Fibroblast of lung (primary cell): ENCODE measurements at regions not wholly inside any gene's neighbourhood (a gene's known extent, or its start where the extent isn't known, plus 50 kb on each side); places are given as distances from the start of the nearest gene placed in this dataset.

Experiments
- DNase-seq, 2 donors: peaks; one replicate each; pipeline versions ENCODE4 v3.0.0 to v3.0.0-alpha.2; 2010; ENCODE audit warnings: low read depth in 2 of 2
- H2AFZ ChIP-seq: 2 replicates; pipeline ENCODE4 v1.5.1; 2012; ENCODE audit warnings: low read length, control low read depth, inconsistent platforms
- H3K27ac ChIP-seq: 2 replicates; pipeline ENCODE4 v1.5.1; 2011; ENCODE audit warnings: low read length, control low read depth; ENCODE audit not compliant: insufficient read depth
- H3K27me3 ChIP-seq: 2 replicates; pipeline ENCODE4 v1.5.1; 2011; ENCODE audit warnings: mild to moderate bottlenecking, low read length; ENCODE audit not compliant: control insufficient read depth, insufficient read depth
- H3K36me3 ChIP-seq: 2 replicates; pipeline ENCODE4 v1.5.1; 2011; ENCODE audit warnings: low read length; ENCODE audit not compliant: control insufficient read depth, insufficient read depth
- H3K4me1 ChIP-seq: 2 replicates; pipeline ENCODE4 v1.5.1; 2011; ENCODE audit warnings: low read length; ENCODE audit not compliant: control insufficient read depth, insufficient read depth; ENCODE audit errors: extremely low read depth
- H3K4me2 ChIP-seq: 2 replicates; pipeline ENCODE4 v1.5.1; 2011; ENCODE audit warnings: low read length, control low read depth; ENCODE audit not compliant: insufficient read depth; ENCODE audit errors: extremely low read depth
- H3K4me3 ChIP-seq, 4 experiments: fragments of 200-600 bp in 1 of 4; sonication (generic) in 1 of 4; replicated peaks in 1 of 4; 2 replicates each; pipeline ENCODE4 v1.5.1; 2011 to 2016; ENCODE audit warnings: low read length in 4 of 4, low read depth in 3 of 4, mild to moderate bottlenecking in 3 of 4, control low read depth in 2 of 4, inconsistent platforms in 1 of 4, mixed read lengths in 1 of 4; ENCODE audit not compliant: insufficient read depth in 1 of 4; ENCODE audit errors: control extremely low read depth in 1 of 4
- H3K79me2 ChIP-seq: 2 replicates; pipeline ENCODE4 v1.5.1; 2012; ENCODE audit warnings: mild to moderate bottlenecking, low read length, inconsistent platforms; ENCODE audit not compliant: control insufficient read depth, insufficient read depth
- H3K9ac ChIP-seq: 2 replicates; pipeline ENCODE4 v1.5.1; 2011; ENCODE audit warnings: mild to moderate bottlenecking, low read length, control low read depth; ENCODE audit not compliant: insufficient read depth
- H3K9me3 ChIP-seq: 2 replicates; pipeline ENCODE4 v1.5.1; 2012; ENCODE audit warnings: low read depth, low read length; ENCODE audit not compliant: control insufficient read depth, insufficient read depth
- H4K20me1 ChIP-seq: 2 replicates; pipeline ENCODE4 v1.5.1; 2011; ENCODE audit warnings: low read length; ENCODE audit not compliant: control insufficient read depth, insufficient read depth; ENCODE audit errors: extremely low read depth
- EZH2 ChIP-seq: IDR thresholded peaks from 2 replicates; pipeline ENCODE4 v1.5.1; 2012; ENCODE audit warnings: low read length, control low read depth, mild to moderate bottlenecking; ENCODE audit errors: missing control alignments
- TF ChIP-seq, protein P1 (sequence below), 2 donors: IDR thresholded peaks in 1 of 2; conservative IDR thresholded peaks in 1 of 2; 1 replicate in 1 of 2; 2 replicates in 1 of 2; pipeline ENCODE4 v1.5.1; 2011 to 2012; ENCODE audit warnings: low read length in 2 of 2, control low read depth in 1 of 2, inconsistent platforms in 1 of 2, low read depth in 1 of 2, mild to moderate bottlenecking in 1 of 2

DNA sequence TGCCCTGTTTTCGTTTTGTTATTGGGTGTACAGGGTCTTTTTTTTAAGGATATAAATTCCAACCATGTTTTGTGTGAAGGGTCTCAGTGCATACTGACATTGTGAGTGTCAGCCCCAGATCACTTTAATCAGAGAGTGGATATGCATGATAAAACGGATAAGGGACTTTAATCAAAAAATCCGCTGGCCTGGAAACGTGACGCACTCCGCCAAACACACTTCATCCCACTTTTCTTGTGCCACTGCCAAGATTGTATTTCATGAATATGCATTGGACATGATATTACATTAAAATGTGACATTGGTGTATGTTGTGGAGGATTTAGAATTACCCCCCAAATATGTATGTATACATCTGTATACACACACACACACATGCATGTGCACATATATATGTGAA is 273.1 kb downstream of the VRK1 start:
- Histone ChIP-seq H4K20me1 (no peaks in the 10 kb centered on the region), H2AFZ (no peak overlapping the region), H3K27ac (no peak overlapping the region)

DNA sequence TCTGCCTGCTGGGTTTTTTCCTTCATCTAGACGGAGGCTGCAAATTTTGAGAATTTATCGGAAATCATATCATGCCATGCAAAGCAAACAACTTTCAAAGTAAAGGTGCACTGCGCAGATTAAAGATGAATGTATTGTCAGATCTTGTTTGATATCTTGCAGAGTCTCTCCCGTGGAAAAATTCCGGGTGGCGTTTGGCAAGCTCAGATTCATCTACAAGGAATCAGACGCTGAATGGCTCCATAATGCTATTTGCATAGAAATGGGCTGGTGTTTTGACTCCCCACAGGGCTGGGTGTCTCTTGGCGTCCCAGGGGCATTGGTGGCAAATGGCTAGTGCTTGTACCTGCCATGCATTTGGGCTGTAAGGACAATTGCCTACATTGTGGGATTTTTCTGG is 274.0 kb downstream of the VRK1 start:
- no peaks in the 10 kb centered on the region for H3K9me3 ChIP-seq

More for the DNA sequence above, 273.1 kb downstream of the VRK1 start:
- H3K36me3 ChIP-seq: no peaks in the 10 kb centered on the region
- H3K4me3 ChIP-seq: no peak overlapping the region
- H3K79me2 ChIP-seq: no peaks in the 10 kb centered on the region
- no peaks in the 10 kb centered on the region for H3K27me3 ChIP-seq
- TF ChIP-seq, protein P1, sequence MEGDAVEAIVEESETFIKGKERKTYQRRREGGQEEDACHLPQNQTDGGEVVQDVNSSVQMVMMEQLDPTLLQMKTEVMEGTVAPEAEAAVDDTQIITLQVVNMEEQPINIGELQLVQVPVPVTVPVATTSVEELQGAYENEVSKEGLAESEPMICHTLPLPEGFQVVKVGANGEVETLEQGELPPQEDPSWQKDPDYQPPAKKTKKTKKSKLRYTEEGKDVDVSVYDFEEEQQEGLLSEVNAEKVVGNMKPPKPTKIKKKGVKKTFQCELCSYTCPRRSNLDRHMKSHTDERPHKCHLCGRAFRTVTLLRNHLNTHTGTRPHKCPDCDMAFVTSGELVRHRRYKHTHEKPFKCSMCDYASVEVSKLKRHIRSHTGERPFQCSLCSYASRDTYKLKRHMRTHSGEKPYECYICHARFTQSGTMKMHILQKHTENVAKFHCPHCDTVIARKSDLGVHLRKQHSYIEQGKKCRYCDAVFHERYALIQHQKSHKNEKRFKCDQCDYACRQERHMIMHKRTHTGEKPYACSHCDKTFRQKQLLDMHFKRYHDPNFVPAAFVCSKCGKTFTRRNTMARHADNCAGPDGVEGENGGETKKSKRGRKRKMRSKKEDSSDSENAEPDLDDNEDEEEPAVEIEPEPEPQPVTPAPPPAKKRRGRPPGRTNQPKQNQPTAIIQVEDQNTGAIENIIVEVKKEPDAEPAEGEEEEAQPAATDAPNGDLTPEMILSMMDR (conservative IDR thresholded peaks at IDR 0.05 in 1 of 2, IDR thresholded peaks at IDR 0.05 in 1 of 2; ENCODE audit: low read depth in 1 of 2, low read length in 2 of 2): no peak
- no peak for TF ChIP-seq EZH2
- H3K9ac ChIP-seq: no peak overlapping the region
- H3K4me1 ChIP-seq: no peaks in the 10 kb centered on the region
- no peak for DNase-seq
- H3K9me3 ChIP-seq: no peaks in the 10 kb centered on the region
- H3K4me2 ChIP-seq: no peak overlapping the region

DNA sequence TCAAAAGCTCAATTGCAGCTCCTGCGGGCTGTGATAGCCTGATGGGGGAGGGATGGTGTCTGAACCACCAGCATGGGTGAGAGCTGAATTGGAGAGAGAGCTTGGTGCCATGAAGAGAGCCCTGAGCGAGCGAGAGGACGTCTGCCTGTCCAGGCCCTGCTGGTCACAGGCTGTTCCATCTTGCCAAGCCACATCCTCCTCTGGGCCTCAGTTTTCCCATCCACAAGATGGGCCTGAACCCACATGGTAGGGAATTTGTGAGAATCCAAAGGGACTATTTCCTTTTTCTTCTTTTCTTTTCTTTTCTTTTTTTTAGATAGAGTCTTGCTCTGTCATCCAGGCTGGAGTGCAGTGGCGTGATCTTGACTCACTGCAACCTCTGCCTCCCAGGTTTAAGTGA is 276.4 kb downstream of the VRK1 start:
- Histone ChIP-seq H4K20me1 (no peaks in the 10 kb centered on the region), H3K79me2 (no peaks in the 10 kb centered on the region), H2AFZ (no peak overlapping the region), H3K4me2 (no peak overlapping the region), H3K36me3 (no peaks in the 10 kb centered on the region), H3K9me3 (no peaks in the 10 kb centered on the region), H3K4me3 (no peak overlapping the region), H3K4me1 (no peaks in the 10 kb centered on the region), H3K27ac (no peak overlapping the region), H3K27me3 (no peaks in the 10 kb centered on the region), H3K9ac (no peak overlapping the region)
- DNase-seq: no peak
- no peak for TF ChIP-seq EZH2
- TF ChIP-seq, protein P1 (conservative IDR thresholded peaks at IDR 0.05 in 1 of 2, IDR thresholded peaks at IDR 0.05 in 1 of 2; ENCODE audit: low read depth in 1 of 2, low read length in 2 of 2): no peak

More for the DNA sequence above, 274.0 kb downstream of the VRK1 start:
- Histone ChIP-seq H3K4me1 (no peaks in the 10 kb centered on the region), H3K79me2 (no peaks in the 10 kb centered on the region), H4K20me1 (no peaks in the 10 kb centered on the region), H3K9ac (no peak overlapping the region), H3K27me3 (no peaks in the 10 kb centered on the region), H3K4me3 (no peak overlapping the region), H3K27ac (no peak overlapping the region), H3K36me3 (no peaks in the 10 kb centered on the region), H3K4me2 (no peak overlapping the region), H2AFZ (no peak overlapping the region)
- no peak for TF ChIP-seq EZH2
- TF ChIP-seq, protein P1 (conservative IDR thresholded peaks at IDR 0.05 in 1 of 2, IDR thresholded peaks at IDR 0.05 in 1 of 2; ENCODE audit: low read depth in 1 of 2, low read length in 2 of 2): no peak
- no peak for DNase-seq
